DMS153 (cell line): ENCODE measurements at regions not wholly inside any gene's neighbourhood (a gene's known extent, or its start where the extent isn't known, plus 50 kb on each side); places are given as distances from the start of the nearest gene placed in this dataset.
"Not testable (repeated sequence)": the region's sequence is repeated elsewhere in the genome, so short reads cannot be mapped to it uniquely, and the experiment has no call there.

Experiments
- DNase-seq: peaks from one replicate; lab custom pipeline; 2025; lab: John Stamatoyannopoulos, UW

GRCh38 chr13:111413407-111414187 lies 93.2 kb downstream of the TEX29 start:
- no peak for DNase-seq

GRCh38 chr13:111414341-111414740 lies 93.9 kb downstream of the TEX29 start:
- no peak for DNase-seq

GRCh38 chr13:111415246-111415645 lies 94.8 kb downstream of the TEX29 start:
- DNase-seq = no peak

- no peak for DNase-seq
Measured at GRCh38 chr13:111415765-111416164, 95.3 kb downstream of the TEX29 start.

- no peak for DNase-seq
Measured at GRCh38 chr13:111418101-111418500, 97.7 kb downstream of the TEX29 start.

- no peak for DNase-seq
Measured at GRCh38 chr13:111420113-111420876, 99.9 kb downstream of the TEX29 start.

GRCh38 chr13:111421216-111421615 lies 100.8 kb downstream of the TEX29 start:
- DNase-seq = no peak

GRCh38 chr13:111422348-111422747 lies 101.9 kb downstream of the TEX29 start:
- peak; percentile 22 for DNase-seq

GRCh38 chr13:111423168-111423785 lies 102.8 kb downstream of the TEX29 start:
- DNase-seq = no peak

GRCh38 chr13:111424134-111424533 lies 103.7 kb downstream of the TEX29 start:
- no peak for DNase-seq

GRCh38 chr13:111425326-111425725 lies 104.9 kb downstream of the TEX29 start:
- DNase-seq = no peak

GRCh38 chr13:111429064-111429558 lies 108.7 kb downstream of the TEX29 start:
- no peak for DNase-seq

- DNase-seq = peak; percentile 41
Measured at GRCh38 chr13:111431206-111431605, 110.8 kb downstream of the TEX29 start.

GRCh38 chr13:111434578-111435159 lies 114.2 kb downstream of the TEX29 start:
- DNase-seq = no peak

- DNase-seq = no peak
Measured at GRCh38 chr13:111436446-111436845, 116.0 kb downstream of the TEX29 start.

- no peak for DNase-seq
Measured at GRCh38 chr13:111437417-111437816, 117.0 kb downstream of the TEX29 start.

- DNase-seq = no peak
Measured at GRCh38 chr13:111437856-111438547, 117.6 kb downstream of the TEX29 start.

GRCh38 chr13:111440492-111440891 lies 120.0 kb downstream of the TEX29 start:
- DNase-seq = not testable (repeated sequence)

GRCh38 chr13:111443981-111444380 lies 123.5 kb downstream of the TEX29 start:
- DNase-seq = no peak

GRCh38 chr13:111448504-111448903 lies 128.1 kb downstream of the TEX29 start:
- DNase-seq = no peak

GRCh38 chr13:111449041-111449440 lies 128.6 kb downstream of the TEX29 start:
- DNase-seq = no peak

- DNase-seq = no peak
Measured at GRCh38 chr13:111451402-111451801, 131.0 kb downstream of the TEX29 start.
